GM23338 (cell line): ENCODE measurements at regions not wholly inside any gene's neighbourhood (a gene's known extent, or its start where the extent isn't known, plus 50 kb on each side); places are given as distances from the start of the nearest gene placed in this dataset.

Experiments
- ATAC-seq: fragments of 200-7000 bp; cut with Tn5 transposase; 3 replicates; pipeline ENCODE4 v1.9.1; 2020
- DNase-seq: peaks from one replicate; pipeline ENCODE4 v3.0.0-alpha.2; 2015; ENCODE audit warnings: low spot score
- H2AFZ ChIP-seq: fragments of 200-600 bp; sonication (generic); 2 replicates; pipeline ENCODE4 v1.8.0; 2016; ENCODE audit warnings: antibody characterized with exemption, mild to moderate bottlenecking, moderate library complexity
- H3F3A ChIP-seq: fragments of 200-600 bp; sonication (generic); replicated peaks from 2 replicates; pipeline ENCODE4 v1.8.0; 2017; ENCODE audit warnings: antibody characterized with exemption, mixed run types, low read depth
- H3K27ac ChIP-seq: fragments of 200-600 bp; sonication (generic); 2 replicates; pipeline ENCODE4 v1.6.1; 2016; ENCODE audit warnings: low read depth
- H3K27me3 ChIP-seq: fragments of 200-600 bp; sonication (generic); 2 replicates; pipeline ENCODE4 v1.8.0; 2016; ENCODE audit warnings: mild to moderate bottlenecking, mixed run types, moderate library complexity; ENCODE audit not compliant: insufficient read depth
- H3K36me3 ChIP-seq: fragments of 200-600 bp; sonication (generic); 2 replicates; pipeline ENCODE4 v1.8.0; 2016; ENCODE audit warnings: mild to moderate bottlenecking; ENCODE audit not compliant: insufficient read depth
- H3K4me1 ChIP-seq: fragments of 200-600 bp; sonication (generic); 2 replicates; pipeline ENCODE4 v1.8.0; 2016; ENCODE audit warnings: mild to moderate bottlenecking, moderate library complexity; ENCODE audit not compliant: insufficient read depth
- H3K4me2 ChIP-seq: fragments of 200-600 bp; sonication (generic); 2 replicates; pipeline ENCODE4 v1.7.1; 2017; ENCODE audit warnings: mixed run types
- H3K4me3 ChIP-seq: fragments of 200-600 bp; sonication (generic); 2 replicates; pipeline ENCODE4 v1.6.1; 2016; ENCODE audit warnings: mixed run types
- H3K79me2 ChIP-seq: fragments of 200-600 bp; sonication (generic); replicated peaks from 2 replicates; pipeline ENCODE4 v1.8.0; 2017; ENCODE audit warnings: mild to moderate bottlenecking; ENCODE audit not compliant: insufficient read depth
- H3K9me2 ChIP-seq: fragments of 200-600 bp; sonication (generic); 2 replicates; pipeline ENCODE4 v1.8.0; 2017; ENCODE audit not compliant: insufficient read depth
- H4K20me1 ChIP-seq: fragments of 200-600 bp; sonication (generic); replicated peaks from 2 replicates; pipeline ENCODE4 v1.8.0; 2017; ENCODE audit warnings: mild to moderate bottlenecking; ENCODE audit not compliant: insufficient read depth
- H3K27ac Mint-ChIP-seq: 2 replicates; pipeline ENCODE4 v1.8.0; 2020; ENCODE audit warnings: inconsistent platforms, mild to moderate bottlenecking, moderate library complexity, mixed read lengths
- H3K27me3 Mint-ChIP-seq: 3 replicates; pipeline ENCODE4 v1.8.0; 2022; ENCODE audit warnings: low read depth, mild to moderate bottlenecking, moderate library complexity, mixed read lengths, inconsistent platforms; ENCODE audit not compliant: insufficient read depth, poor library complexity
- H3K36me3 Mint-ChIP-seq: 3 replicates; pipeline ENCODE4 v1.8.0; 2021; ENCODE audit warnings: low read depth, mild to moderate bottlenecking, inconsistent platforms, moderate library complexity, mixed read lengths
- H3K4me1 Mint-ChIP-seq: 3 replicates; pipeline ENCODE4 v1.8.0; 2020; ENCODE audit warnings: mild to moderate bottlenecking, inconsistent platforms, mixed read lengths
- H3K4me3 Mint-ChIP-seq: 3 replicates; pipeline ENCODE4 v1.8.0; 2021; ENCODE audit warnings: moderate library complexity, mild to moderate bottlenecking, inconsistent platforms, mixed read lengths
- H3K9me3 Mint-ChIP-seq: 3 replicates; pipeline ENCODE4 v1.8.0; 2020; ENCODE audit warnings: moderate library complexity, mild to moderate bottlenecking, inconsistent platforms, mixed read lengths
- EZH2 ChIP-seq: fragments of 200-600 bp; sonication (generic); IDR thresholded peaks from one replicate; pipeline ENCODE4 v1.8.0; 2017; ENCODE audit warnings: antibody characterized with exemption, mild to moderate bottlenecking, low read depth; ENCODE audit not compliant: unreplicated experiment
- EZH2phosphoT487 ChIP-seq: fragments of 200-600 bp; sonication (generic); IDR thresholded peaks from one replicate; pipeline ENCODE4 v1.8.1; 2018; ENCODE audit warnings: antibody characterized with exemption; ENCODE audit not compliant: unreplicated experiment
- JUNB ChIP-seq: IDR thresholded peaks from one replicate; pipeline ENCODE4 v1.6.1; 2016; ENCODE audit warnings: antibody characterized with exemption; ENCODE audit not compliant: unreplicated experiment
- POLR2AphosphoS5 ChIP-seq: IDR thresholded peaks from 2 replicates; pipeline ENCODE4 v1.6.1; 2016; ENCODE audit warnings: antibody characterized with exemption, low read depth
- ZNF114 ChIP-seq: fragments of 250-450 bp; sonication (Bioruptor Pico); IDR thresholded peaks from 2 replicates; pipeline ENCODE4 v1.5.0; 2020; ENCODE audit warnings: mild to moderate bottlenecking, moderate library complexity
- ZNF331 ChIP-seq: fragments of 250-450 bp; sonication (Bioruptor Pico); IDR thresholded peaks from 2 replicates; pipeline ENCODE4 v1.5.0; 2020; ENCODE audit warnings: low read depth, mild to moderate bottlenecking, moderate library complexity
- TF ChIP-seq, protein P1 (sequence below): IDR thresholded peaks from one replicate; pipeline ENCODE4 v1.6.1; 2018; ENCODE audit warnings: antibody characterized with exemption; ENCODE audit not compliant: unreplicated experiment
- TF ChIP-seq, protein P2 (sequence below), 2 experiments: fragments of 200-600 bp in 1 of 2; sonication (generic) in 1 of 2; conservative IDR thresholded peaks; 2 replicates each; pipeline versions ENCODE4 v1.5.1 to v1.6.1; 2016 to 2017; ENCODE audit warnings: antibody characterized with exemption in 2 of 2, low read depth in 2 of 2, mild to moderate bottlenecking in 2 of 2, moderate library complexity in 1 of 2

DNA sequence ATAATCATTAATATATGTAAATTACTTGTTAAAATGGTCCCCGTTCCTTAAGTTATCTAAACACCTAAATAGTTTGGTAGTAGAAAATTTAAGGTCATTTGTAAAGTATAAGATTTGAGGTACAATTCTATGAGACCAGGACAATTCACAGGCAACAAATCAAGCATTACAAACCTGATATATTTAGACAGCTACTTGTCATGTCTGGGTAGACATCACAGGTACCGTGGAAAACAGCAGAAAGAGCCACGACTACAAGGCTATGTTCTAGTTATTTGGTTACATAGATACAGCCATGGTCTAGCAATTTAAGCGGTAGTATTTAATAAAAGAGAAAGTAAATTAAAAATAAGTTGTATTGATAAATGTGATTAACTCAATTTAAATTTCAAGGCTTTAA lies 393.1 kb upstream of the ID4 start (continued):
- TF ChIP-seq, protein P1, sequence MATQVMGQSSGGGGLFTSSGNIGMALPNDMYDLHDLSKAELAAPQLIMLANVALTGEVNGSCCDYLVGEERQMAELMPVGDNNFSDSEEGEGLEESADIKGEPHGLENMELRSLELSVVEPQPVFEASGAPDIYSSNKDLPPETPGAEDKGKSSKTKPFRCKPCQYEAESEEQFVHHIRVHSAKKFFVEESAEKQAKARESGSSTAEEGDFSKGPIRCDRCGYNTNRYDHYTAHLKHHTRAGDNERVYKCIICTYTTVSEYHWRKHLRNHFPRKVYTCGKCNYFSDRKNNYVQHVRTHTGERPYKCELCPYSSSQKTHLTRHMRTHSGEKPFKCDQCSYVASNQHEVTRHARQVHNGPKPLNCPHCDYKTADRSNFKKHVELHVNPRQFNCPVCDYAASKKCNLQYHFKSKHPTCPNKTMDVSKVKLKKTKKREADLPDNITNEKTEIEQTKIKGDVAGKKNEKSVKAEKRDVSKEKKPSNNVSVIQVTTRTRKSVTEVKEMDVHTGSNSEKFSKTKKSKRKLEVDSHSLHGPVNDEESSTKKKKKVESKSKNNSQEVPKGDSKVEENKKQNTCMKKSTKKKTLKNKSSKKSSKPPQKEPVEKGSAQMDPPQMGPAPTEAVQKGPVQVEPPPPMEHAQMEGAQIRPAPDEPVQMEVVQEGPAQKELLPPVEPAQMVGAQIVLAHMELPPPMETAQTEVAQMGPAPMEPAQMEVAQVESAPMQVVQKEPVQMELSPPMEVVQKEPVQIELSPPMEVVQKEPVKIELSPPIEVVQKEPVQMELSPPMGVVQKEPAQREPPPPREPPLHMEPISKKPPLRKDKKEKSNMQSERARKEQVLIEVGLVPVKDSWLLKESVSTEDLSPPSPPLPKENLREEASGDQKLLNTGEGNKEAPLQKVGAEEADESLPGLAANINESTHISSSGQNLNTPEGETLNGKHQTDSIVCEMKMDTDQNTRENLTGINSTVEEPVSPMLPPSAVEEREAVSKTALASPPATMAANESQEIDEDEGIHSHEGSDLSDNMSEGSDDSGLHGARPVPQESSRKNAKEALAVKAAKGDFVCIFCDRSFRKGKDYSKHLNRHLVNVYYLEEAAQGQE = no peak
- TF ChIP-seq ZNF114 (CRISPR knock-in tag) (no peak), EZH2phosphoT487 (no peak), POLR2AphosphoS5 (no peak)

DNA sequence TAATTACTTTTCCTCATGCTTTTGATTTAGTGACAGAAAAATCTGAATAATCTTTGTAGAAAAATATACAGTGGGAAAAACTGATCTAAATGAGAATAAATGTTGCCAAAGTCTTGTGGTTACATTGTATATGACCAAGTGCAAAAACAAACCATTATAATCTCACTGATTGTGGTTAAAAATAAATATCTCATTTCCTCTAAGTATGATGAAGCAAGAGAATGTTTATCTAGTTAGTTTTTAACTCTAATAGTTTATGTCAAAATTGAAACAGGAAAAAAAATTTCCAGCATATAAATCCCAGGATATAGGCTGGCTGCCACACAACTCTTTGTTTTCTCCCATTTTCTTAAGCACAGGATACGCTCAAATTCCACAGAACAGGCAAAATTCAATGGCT lies 392.7 kb upstream of the ID4 start:
- no peaks in the 10 kb centered on the region for H3K36me3 ChIP-seq
- no peaks in the 10 kb centered on the region for H3K36me3 Mint-ChIP-seq
- no peak overlapping the region for H3K4me3 Mint-ChIP-seq
- H3K4me1 ChIP-seq = no peaks in the 10 kb centered on the region
- H2AFZ ChIP-seq = no peak overlapping the region
- no peak overlapping the region for H3K4me3 ChIP-seq
- H3K4me1 Mint-ChIP-seq = no peaks in the 10 kb centered on the region; the same call in 2 of the 3 replicates
- no peaks in the 10 kb centered on the region for H4K20me1 ChIP-seq
- no peaks in the 10 kb centered on the region for H3K79me2 ChIP-seq
- ATAC-seq (no peak), DNase-seq (no peak)
- H3K4me2 ChIP-seq = no peak overlapping the region
- no peak overlapping the region for H3K27ac ChIP-seq
- H3K27ac Mint-ChIP-seq = no peak overlapping the region
- H3F3A ChIP-seq = no peaks in the 10 kb centered on the region
- H3K9me2 ChIP-seq = no peaks in the 10 kb centered on the region
- H3K27me3 Mint-ChIP-seq = no peaks in the 10 kb centered on the region
- no peaks in the 10 kb centered on the region; the same call in 2 of the 3 replicates for H3K9me3 Mint-ChIP-seq
- TF ChIP-seq EZH2 = no peak
- no peak for TF ChIP-seq POLR2AphosphoS5
- no peak for TF ChIP-seq JUNB
- TF ChIP-seq ZNF331 (CRISPR knock-in tag) = no peak
- TF ChIP-seq, protein P1 = no peak
- TF ChIP-seq, protein P2, sequence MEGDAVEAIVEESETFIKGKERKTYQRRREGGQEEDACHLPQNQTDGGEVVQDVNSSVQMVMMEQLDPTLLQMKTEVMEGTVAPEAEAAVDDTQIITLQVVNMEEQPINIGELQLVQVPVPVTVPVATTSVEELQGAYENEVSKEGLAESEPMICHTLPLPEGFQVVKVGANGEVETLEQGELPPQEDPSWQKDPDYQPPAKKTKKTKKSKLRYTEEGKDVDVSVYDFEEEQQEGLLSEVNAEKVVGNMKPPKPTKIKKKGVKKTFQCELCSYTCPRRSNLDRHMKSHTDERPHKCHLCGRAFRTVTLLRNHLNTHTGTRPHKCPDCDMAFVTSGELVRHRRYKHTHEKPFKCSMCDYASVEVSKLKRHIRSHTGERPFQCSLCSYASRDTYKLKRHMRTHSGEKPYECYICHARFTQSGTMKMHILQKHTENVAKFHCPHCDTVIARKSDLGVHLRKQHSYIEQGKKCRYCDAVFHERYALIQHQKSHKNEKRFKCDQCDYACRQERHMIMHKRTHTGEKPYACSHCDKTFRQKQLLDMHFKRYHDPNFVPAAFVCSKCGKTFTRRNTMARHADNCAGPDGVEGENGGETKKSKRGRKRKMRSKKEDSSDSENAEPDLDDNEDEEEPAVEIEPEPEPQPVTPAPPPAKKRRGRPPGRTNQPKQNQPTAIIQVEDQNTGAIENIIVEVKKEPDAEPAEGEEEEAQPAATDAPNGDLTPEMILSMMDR (conservative IDR thresholded peaks at IDR 0.05; ENCODE audit: low read depth in 2 of 2) = no peak
- no peaks in the 10 kb centered on the region for H3K27me3 ChIP-seq
